HG03060 (cell line): ENCODE measurements at regions not wholly inside any gene's neighbourhood (a gene's known extent, or its start where the extent isn't known, plus 50 kb on each side); places are given as distances from the start of the nearest gene placed in this dataset.
A peak's percentile ranks its signal among the peaks of the same experiment; 100 is the strongest.

Experiments
- ATAC-seq: cut with Tn5 transposase; IDR thresholded peaks from one replicate; pipeline ENCODE4 v1.9.1; 2021; ENCODE audit warnings: low read depth, moderate number of reproducible peaks; ENCODE audit not compliant: unreplicated experiment

GRCh38 chr14:21987937-21988336, 314.3 kb upstream of the OR4E1 start:
- ATAC-seq, result no peak

DNA sequence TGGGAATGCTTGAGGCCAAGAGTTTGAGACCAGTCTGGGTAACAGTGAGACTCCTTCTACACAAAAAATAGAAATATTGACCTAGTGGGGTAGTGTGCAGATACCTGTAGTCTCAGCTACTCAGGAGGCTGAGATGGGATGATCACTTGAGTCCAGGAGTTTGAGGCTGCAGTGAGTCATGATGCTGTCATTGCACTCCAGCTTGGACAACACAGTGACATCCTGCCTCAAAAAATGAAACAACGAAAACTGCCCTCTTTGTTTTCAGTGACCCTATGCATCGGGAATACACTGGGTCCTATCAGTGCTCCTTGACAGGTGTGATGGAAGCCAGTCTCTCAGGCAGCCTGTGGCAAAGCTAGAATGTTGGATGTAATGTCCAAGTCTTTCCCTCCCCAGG, 311.5 kb upstream of the OR4E1 start:
- no peak for ATAC-seq

DNA sequence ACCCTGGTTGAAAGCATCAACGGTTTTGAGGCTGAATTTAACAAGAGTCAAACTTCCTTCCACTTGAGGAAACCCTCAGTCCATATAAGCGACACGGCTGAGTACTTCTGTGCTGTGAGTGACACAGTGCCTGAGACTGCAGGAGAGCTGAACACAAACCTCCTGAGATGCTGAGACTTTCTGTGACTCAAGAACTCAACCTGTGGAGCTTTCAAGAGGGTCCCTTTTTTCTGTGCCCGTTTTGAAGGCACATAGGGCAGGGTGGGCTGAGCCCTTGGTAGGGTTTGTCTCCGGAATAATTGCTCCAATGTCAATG, 305.3 kb upstream of the OR4E1 start:
- no peak for ATAC-seq

DNA sequence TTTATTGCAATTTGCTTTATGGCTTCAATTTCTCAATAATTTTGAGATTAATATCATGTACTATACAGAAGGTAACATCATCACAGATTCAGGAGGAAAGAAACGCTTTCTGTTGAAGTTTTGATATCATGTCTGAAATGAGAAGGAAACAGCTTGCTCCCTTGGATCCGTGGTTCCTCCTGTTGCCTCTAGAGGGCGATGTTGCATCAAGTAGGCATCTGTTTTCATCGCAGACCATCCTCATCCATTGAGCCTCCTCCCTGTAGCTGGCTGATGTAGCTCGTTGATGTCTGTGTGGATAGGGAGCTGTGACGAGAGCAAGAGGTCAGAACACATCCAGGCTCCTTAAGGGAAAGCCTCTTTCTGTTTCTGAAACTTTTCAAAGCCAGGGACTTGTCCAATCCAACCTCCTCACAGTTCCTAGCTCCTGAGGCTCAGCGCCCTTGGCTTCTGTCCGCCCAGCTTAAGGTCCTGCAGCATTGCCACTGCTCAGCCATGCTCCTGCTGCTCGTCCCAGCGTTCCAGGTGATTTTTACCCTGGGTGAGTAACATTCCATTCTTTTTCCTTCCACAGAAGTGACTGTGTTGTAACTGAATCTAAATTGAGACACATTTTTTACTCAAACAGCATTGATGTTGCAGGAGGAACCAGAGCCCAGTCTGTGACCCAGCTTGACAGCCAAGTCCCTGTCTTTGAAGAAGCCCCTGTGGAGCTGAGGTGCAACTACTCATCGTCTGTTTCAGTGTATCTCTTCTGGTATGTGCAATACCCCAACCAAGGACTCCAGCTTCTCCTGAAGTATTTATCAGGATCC, 304.8 kb upstream of the OR4E1 start:
- no peak for ATAC-seq

DNA sequence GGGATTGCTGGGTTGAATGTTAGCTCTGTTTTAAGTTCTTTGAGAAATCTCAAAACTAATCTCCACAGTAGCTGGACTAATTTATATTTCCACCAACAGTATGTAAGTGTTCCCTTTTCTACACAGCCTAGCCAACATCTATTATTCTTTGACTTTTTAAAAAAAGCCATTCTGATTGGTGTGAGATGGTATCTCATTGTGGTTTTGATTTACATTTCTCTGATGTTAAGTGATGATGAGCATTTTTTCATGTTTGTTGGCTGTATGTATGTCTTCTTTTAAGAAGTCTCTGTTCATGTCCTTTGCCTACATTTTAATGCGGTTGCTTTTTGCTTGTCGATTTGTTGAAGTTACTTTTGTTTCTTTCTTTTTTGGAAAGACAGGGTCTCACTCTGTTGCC, 301.1 kb upstream of the OR4E1 start:
- ATAC-seq, result no peak

DNA sequence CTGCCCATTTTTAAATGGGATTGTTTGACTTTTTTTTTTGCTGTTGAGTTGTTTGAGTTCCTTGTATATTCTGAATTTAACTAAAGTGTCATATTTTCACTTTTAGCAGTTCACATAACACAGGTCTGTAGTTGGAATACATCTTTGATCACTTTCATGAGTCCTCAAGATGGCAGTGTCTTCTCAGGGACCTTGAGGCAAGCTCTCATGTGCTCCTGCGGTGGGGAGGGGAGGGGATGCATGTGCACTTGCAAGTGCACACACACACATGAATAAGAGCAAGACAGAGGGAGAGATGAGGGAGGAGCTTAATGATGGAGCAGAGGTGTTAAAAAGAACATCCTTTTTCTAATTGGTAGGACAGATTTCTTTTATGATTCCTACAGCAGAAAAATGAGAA, 291.4 kb upstream of the OR4E1 start:
- no peak for ATAC-seq

GRCh38 chr14:21964180-21964579, 290.6 kb upstream of the OR4E1 start:
- ATAC-seq, result no peak

DNA sequence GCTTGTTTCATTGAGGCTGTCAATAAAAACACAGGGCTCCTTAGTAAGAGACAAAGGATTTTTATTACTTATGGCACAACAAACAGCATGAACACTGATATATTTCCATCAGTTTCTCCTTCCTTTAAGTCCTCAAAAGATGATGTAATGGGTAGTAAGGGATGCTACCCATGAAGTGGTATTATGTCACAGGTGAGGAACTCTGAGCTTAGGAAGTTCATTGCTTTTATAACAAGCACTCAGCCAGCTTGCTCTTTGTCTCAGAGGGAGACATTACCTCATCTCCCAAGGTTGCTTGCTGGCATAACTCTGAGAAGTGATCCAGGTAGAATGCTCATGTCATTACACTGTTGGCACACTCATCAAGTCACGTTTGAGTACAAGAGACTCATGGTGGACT, 287.0 kb upstream of the OR4E1 start:
- no peak for ATAC-seq

- no peak for ATAC-seq
Measured at GRCh38 chr14:21941885-21942284, 268.3 kb upstream of the OR4E1 start.

- no peak for ATAC-seq
Measured at GRCh38 chr14:21940887-21941856, 267.6 kb upstream of the OR4E1 start.

- no peak for ATAC-seq
Measured at GRCh38 chr14:21939836-21940235, 266.2 kb upstream of the OR4E1 start.

- no peak for ATAC-seq
Measured at GRCh38 chr14:21937996-21938395, 264.4 kb upstream of the OR4E1 start.

DNA sequence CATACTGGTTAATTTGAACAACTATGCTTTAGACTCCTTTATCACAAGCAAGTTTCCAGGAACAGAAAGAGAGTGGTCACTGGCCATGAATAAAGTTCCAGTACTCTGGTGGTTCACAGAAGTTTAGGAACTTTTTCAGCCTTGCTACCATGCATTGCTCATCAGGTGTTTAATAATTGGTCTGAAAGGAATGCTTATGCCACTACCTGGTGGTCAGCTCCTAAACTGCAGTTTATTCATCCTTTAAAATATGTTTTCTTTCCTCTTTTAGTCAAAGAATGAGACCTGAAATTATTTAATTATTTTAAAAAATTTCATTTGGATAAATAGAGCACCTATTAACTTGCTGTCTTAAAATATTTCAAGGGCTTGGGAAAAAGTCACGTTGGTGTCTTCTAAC, 260.1 kb upstream of the OR4E1 start:
- ATAC-seq, result no peak

GRCh38 chr14:21924479-21924878, 250.9 kb upstream of the OR4E1 start:
- peak; percentile 75 for ATAC-seq

- no peak for ATAC-seq
Measured at GRCh38 chr14:21923820-21924219, 250.2 kb upstream of the OR4E1 start.

DNA sequence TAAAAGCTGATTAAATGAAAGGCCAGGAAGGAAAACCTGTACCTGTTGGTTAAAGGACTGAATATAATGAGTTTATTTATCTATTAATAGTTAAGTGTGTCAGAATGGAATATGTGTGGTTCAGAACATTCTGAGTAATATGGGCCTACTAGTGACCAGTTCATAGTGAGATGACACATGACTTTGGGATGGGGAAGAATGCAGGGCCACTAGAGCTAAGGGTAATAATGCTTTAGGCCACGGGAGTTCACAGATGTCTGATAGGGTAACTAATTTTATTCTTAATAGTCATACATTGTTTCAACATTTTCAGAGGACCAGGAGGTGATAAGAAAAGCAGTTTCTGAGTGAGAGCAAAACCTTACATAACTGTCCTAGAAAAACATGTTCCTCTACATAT, 247.8 kb upstream of the OR4E1 start:
- no peak for ATAC-seq

GRCh38 chr14:21917699-21918436, 244.2 kb upstream of the OR4E1 start:
- peak; percentile 48 for ATAC-seq

DNA sequence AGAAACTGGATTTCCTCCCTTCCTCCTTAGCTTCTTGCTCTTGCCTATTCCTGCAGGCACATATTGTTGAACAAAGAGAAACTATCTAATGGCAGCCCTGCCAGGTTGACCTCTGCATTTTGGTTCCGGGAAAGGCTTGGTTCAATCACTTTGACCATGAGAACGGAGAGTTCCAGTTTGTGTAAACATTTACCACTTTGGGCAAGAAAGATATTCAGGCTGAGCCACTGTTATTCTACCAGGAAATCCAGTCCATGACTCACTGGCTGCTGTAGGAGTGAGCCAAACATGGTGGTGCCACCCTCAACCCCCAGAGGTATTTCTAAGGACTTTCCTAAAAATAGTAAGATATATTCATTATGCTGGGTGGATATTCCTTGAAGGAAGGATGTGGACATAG, 242.2 kb upstream of the OR4E1 start:
- ATAC-seq, result no peak

DNA sequence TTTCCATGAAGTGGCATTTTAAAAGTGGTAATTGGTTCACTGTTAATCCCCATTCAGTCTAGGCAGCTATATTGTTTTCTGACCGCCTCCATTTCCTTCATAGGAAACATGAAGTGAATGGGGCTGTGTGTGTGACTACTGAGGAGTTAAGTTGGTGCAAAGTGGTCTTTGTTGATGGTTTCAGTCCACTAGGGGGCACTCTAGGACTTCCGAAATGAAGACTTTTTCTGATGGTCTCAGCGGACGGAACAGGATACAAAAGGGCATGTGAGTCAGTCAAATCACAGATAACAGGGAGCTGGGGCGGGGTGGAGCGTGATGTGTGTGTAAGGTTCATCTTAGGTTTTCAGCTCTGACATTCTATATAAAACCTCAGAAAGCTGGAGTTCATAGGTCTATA, 240.1 kb upstream of the OR4E1 start:
- ATAC-seq, result no peak

DNA sequence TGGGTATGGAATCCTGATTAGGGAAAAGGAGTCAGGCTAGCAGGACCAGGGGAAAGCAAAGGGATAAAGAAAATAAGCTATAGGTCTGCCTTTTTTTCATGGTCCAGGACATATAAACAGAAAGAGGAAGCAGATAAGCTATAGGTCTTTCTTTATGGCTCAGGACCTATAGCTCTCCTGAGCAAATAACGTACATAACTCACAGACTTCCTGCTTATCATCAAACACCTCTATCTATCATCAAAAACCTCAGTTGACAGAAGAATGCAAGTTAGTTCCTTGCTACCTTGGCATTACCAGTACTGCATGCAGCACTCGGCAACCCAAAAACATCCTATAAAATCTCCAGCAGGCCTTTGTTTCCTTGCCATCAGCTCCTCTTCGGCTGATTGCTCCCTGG, 238.7 kb upstream of the OR4E1 start:
- ATAC-seq, result no peak

DNA sequence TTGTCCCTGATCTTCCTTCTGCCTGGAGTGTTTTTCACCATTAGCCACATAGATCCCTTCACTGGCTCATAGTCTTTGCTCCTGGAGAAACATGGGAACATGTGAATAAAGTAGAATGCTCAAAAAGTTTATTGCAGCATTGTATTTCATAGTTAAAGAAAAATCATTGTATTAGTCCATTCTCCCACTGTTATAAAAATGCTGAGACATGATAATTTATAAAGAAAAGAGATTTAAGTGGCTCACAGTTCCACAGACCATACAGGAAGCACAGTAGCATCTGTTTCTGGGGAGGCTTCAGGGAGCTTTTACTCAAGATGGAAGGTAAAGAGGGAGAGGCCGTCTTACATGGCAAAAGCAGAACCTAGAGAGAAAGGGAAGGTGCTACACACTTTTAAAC, 238.3 kb upstream of the OR4E1 start:
- no peak for ATAC-seq
